ENCODE measurements at regions not wholly inside any gene's neighbourhood (a gene's known extent, or its start where the extent isn't known, plus 50 kb on each side); places are given as distances from the start of the nearest gene placed in this dataset.

DNA sequence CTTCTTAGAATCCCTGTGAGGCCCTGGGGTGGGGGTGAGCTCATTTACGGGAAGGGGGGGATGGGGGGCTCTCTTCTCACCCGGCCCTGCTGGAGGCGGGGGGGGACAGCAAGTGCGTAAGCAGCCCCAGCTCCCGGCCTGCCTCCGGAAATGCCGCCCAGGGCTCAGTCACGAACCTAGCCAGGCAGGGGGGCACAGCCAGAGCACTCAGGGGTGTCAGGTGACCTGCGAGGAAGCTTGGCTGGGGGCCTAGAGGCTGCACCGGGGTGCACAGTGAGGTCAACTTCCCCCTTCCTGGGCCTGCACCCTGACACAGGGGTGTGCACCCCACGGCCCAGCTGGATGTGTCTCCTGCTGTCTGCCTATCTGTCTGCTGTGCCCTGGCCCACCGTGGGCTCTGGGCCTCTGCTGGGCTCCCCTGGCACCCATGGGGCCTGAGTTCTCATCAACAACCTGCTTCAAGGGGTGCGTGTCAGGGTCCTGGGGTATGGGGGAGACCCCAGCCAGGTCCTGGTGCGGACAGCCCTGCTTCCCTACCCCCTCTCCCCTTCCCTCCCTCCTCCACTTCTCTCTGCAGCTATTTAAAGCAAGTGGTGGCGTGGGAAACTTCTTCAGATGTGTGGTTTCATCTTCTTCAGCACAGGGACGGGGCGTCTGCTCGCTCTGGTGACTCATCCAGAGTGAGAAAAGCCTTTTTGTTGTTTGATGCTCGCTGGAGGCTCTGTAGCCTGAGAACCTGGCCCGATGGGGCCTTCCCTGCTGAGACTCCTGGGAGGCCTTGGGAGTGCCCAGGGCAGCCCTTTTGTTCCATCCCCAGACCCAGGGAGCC is 92.5 kb upstream of the RUNX3 start:
- Histone ChIP-seq H3K4me2 (no peak overlapping the region), H3K36me3 (ENCODE audit: low read depth) (no peaks in the 10 kb centered on the region), H3K9me2 (ENCODE audit: insufficient read depth) (no peaks in the 10 kb centered on the region), H4K20me1 (ENCODE audit: insufficient read depth) (no peaks in the 10 kb centered on the region), H3K9me3 (ENCODE audit: insufficient read depth, low read depth) (no peaks in the 10 kb centered on the region), H3K27me3 (ENCODE audit: insufficient read depth, low read depth) (no peaks in the 10 kb centered on the region), H3K27ac (0 out of 2 replicates have a peak overlapping the region, but pooled peaks have one; percentile 11), H3K4me3 (no peak overlapping the region), H2AFZ (no peak overlapping the region), H3F3A (ENCODE audit: insufficient read depth, low read depth) (no peaks in the 10 kb centered on the region), H3K4me1 (replicated peaks; ENCODE audit: insufficient read depth) (no peaks in the 10 kb centered on the region), H3K79me2 (ENCODE audit: low read depth) (no peaks in the 10 kb centered on the region)
- DNase-seq = peak; percentile 62 to 63
- BruUV-seq (replicated peaks) = no TSS peak
- POLR2A ChIA-PET (ENCODE audit: unreplicated experiment) = interaction anchor here (0.5 to 0.6 kb wide), 2 partner anchors 15 to 21 kb away, joined by 3 to 5 read pairs; no protein-coding TSS in a partner anchor
- CTCF ChIA-PET = interaction anchor here (0.5 kb wide), 1 partner anchor 199 kb away, joined by 4 read pairs; no protein-coding TSS in a partner anchor
- TF ChIP-seq, protein P1, sequence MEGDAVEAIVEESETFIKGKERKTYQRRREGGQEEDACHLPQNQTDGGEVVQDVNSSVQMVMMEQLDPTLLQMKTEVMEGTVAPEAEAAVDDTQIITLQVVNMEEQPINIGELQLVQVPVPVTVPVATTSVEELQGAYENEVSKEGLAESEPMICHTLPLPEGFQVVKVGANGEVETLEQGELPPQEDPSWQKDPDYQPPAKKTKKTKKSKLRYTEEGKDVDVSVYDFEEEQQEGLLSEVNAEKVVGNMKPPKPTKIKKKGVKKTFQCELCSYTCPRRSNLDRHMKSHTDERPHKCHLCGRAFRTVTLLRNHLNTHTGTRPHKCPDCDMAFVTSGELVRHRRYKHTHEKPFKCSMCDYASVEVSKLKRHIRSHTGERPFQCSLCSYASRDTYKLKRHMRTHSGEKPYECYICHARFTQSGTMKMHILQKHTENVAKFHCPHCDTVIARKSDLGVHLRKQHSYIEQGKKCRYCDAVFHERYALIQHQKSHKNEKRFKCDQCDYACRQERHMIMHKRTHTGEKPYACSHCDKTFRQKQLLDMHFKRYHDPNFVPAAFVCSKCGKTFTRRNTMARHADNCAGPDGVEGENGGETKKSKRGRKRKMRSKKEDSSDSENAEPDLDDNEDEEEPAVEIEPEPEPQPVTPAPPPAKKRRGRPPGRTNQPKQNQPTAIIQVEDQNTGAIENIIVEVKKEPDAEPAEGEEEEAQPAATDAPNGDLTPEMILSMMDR (conservative IDR thresholded peaks at IDR 0.05) = no peak
- TF ChIP-seq EZH2 (IDR thresholded peaks at IDR 0.05; ENCODE audit: low read depth) = no peak
- intact Hi-C loops (cut with micrococcal nuclease; ENCODE audit: unreplicated experiment) = no loop called here

DNA sequence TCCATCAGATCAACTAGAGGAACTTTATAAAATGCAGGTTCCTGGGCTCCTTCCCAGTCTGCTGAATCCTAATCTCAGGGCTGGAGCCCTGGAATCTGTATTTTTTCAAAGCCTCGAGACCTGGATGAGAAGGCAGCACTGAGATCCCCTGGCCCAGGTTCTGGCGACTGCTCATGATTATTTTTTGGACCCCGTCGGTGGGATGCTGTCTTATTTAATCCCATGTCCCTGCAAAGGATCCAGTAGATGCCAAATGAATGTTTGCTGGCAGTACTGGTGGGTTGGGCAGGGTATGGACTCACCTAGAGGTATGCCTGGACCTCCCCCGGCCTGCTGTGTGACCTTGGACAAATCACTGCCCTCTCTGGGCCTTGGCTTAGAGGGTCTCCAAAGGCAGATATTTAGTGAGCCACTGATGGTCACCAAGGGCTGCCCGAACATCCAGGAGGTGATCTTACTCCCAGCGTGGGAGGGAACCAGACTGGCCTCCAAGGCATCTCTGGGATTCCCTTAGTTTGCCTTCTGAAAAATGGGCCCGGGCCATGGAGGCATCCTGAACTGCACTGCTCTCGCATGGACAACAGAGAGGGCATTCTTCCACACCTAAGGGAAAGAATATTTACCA is 91.6 kb upstream of the RUNX3 start:
- no peaks in the 10 kb centered on the region for H3K36me3 ChIP-seq (ENCODE audit: low read depth)
- H3K27ac ChIP-seq = no peak overlapping the region
- intact Hi-C loops (cut with micrococcal nuclease; ENCODE audit: unreplicated experiment) = no loop called here
- no peaks in the 10 kb centered on the region for H3K4me1 ChIP-seq (replicated peaks; ENCODE audit: insufficient read depth)
- TF ChIP-seq, protein P1 (conservative IDR thresholded peaks at IDR 0.05) = no peak
- no peak for TF ChIP-seq EZH2 (IDR thresholded peaks at IDR 0.05; ENCODE audit: low read depth)
- H3K79me2 ChIP-seq (ENCODE audit: low read depth) = no peaks in the 10 kb centered on the region
- POLR2A ChIA-PET (ENCODE audit: unreplicated experiment) = no interaction called here
- no peaks in the 10 kb centered on the region for H3K9me2 ChIP-seq (ENCODE audit: insufficient read depth)
- no peak overlapping the region for H2AFZ ChIP-seq
- DNase-seq = no peak
- no peaks in the 10 kb centered on the region for H3K27me3 ChIP-seq (ENCODE audit: insufficient read depth, low read depth)
- no TSS peak for BruUV-seq (replicated peaks)
- no peaks in the 10 kb centered on the region for H3K9me3 ChIP-seq (ENCODE audit: insufficient read depth, low read depth)
- H3K4me2 ChIP-seq = no peak overlapping the region
- CTCF ChIA-PET = no interaction called here
- no peaks in the 10 kb centered on the region for H3F3A ChIP-seq (ENCODE audit: insufficient read depth, low read depth)
- no peak overlapping the region for H3K4me3 ChIP-seq
- H4K20me1 ChIP-seq (ENCODE audit: insufficient read depth) = no peaks in the 10 kb centered on the region

DNA sequence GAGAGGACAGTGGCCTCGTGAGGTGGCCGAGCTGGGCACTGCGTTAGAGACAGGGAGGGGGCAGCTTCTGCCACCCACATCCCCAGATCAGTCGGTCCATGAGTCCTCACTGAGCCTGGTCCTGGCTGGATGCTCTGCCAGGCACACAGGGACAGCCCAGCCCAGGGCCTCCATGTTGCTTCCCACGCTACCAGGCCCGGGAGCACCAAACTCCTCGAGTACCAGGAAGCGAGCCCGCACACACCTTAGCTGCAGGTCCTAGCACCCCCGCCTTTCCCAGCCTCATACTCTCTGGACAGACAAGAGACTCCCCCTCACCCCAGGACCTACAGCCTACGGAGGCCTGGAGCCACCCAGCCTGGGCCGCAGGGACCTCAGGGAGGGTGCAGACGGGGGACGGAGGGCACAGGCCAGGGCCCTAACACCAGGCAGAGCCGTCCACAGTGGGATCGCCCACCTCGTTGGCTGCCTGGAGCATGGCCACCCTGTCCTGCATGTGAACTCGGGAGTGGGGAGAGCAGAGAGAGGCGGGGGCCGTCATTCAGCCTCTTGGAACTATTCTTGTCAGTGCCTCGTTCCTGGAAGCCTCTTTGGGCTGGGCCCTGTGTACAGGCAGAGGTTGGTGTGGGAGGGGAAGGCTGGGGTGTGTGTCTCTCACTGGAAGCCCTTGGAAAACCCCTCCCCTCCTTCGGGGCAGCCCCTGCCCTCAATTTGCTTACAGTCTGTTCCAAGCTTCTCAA is 90.9 kb upstream of the RUNX3 start:
- no peaks in the 10 kb centered on the region for H3K9me3 ChIP-seq (ENCODE audit: insufficient read depth, low read depth)
- intact Hi-C loops (cut with micrococcal nuclease; ENCODE audit: unreplicated experiment) = no loop called here
- no peaks in the 10 kb centered on the region for H3K9me2 ChIP-seq (ENCODE audit: insufficient read depth)
- no peak overlapping the region for H3K4me2 ChIP-seq
- no peaks in the 10 kb centered on the region for H4K20me1 ChIP-seq (ENCODE audit: insufficient read depth)
- no peak overlapping the region for H3K27ac ChIP-seq
- TF ChIP-seq, protein P1 (conservative IDR thresholded peaks at IDR 0.05) = no peak
- TF ChIP-seq EZH2 (IDR thresholded peaks at IDR 0.05; ENCODE audit: low read depth) = no peak
- H3K79me2 ChIP-seq (ENCODE audit: low read depth) = no peaks in the 10 kb centered on the region
- DNase-seq = no peak
- H3K27me3 ChIP-seq (ENCODE audit: insufficient read depth, low read depth) = no peaks in the 10 kb centered on the region
- no TSS peak for BruUV-seq (replicated peaks)
- ChIA-PET CTCF (no interaction called here), POLR2A (ENCODE audit: unreplicated experiment) (no interaction called here)
- no peaks in the 10 kb centered on the region for H3F3A ChIP-seq (ENCODE audit: insufficient read depth, low read depth)
- H3K4me3 ChIP-seq = no peak overlapping the region
- H3K36me3 ChIP-seq (ENCODE audit: low read depth) = no peaks in the 10 kb centered on the region
- no peak overlapping the region for H2AFZ ChIP-seq
- no peaks in the 10 kb centered on the region for H3K4me1 ChIP-seq (replicated peaks; ENCODE audit: insufficient read depth)

All from PC-9 (cell line).